ENCODE measurements at regions not wholly inside any gene's neighbourhood (a gene's known extent, or its start where the extent isn't known, plus 50 kb on each side); places are given as distances from the start of the nearest gene placed in this dataset.

- no peak for DNase-seq (ENCODE audit: low read depth)
- Histone ChIP-seq H3K27me3 (ENCODE audit: control insufficient read depth, insufficient read depth, low read length) (no peaks in the 10 kb centered on the region), H3K36me3 (ENCODE audit: control insufficient read depth, insufficient read depth, low read length) (no peaks in the 10 kb centered on the region), H3K4me3 (ENCODE audit: low read depth, low read length) (no peak overlapping the region)
- TF ChIP-seq, protein P1, sequence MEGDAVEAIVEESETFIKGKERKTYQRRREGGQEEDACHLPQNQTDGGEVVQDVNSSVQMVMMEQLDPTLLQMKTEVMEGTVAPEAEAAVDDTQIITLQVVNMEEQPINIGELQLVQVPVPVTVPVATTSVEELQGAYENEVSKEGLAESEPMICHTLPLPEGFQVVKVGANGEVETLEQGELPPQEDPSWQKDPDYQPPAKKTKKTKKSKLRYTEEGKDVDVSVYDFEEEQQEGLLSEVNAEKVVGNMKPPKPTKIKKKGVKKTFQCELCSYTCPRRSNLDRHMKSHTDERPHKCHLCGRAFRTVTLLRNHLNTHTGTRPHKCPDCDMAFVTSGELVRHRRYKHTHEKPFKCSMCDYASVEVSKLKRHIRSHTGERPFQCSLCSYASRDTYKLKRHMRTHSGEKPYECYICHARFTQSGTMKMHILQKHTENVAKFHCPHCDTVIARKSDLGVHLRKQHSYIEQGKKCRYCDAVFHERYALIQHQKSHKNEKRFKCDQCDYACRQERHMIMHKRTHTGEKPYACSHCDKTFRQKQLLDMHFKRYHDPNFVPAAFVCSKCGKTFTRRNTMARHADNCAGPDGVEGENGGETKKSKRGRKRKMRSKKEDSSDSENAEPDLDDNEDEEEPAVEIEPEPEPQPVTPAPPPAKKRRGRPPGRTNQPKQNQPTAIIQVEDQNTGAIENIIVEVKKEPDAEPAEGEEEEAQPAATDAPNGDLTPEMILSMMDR (IDR thresholded peaks at IDR 0.05; ENCODE audit: insufficient read depth, low read length, poor library complexity, severe bottlenecking): no peak
These were observed 419.4 kb downstream of the DCDC2C start for GRCh38 chr2:4122726-4123125.

DNA sequence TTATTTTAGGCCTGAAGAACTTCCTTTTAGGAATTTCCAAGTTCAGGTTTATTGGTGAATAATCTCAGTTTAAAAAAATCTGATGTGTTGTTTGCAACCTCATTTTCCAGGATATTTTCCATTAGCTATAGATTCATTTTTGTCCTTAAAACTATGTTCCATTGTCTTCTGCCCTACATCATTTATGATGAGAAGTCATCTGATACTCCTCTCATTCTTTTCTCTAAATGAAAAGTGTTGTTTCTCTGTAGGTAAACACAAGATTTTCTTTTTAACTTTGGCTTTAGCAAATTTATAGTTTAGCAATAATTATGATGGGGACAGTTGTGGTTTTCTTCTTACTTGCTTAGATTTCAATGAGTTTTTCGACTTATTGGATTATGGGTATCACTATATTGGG lies 427.3 kb downstream of the DCDC2C start:
- no peak overlapping the region for H3K4me3 ChIP-seq (ENCODE audit: low read depth, low read length)
- H3K27me3 ChIP-seq (ENCODE audit: control insufficient read depth, insufficient read depth, low read length): no peaks in the 10 kb centered on the region
- no peaks in the 10 kb centered on the region for H3K36me3 ChIP-seq (ENCODE audit: control insufficient read depth, insufficient read depth, low read length)
- DNase-seq (ENCODE audit: low read depth): no peak
- TF ChIP-seq, protein P1 (IDR thresholded peaks at IDR 0.05; ENCODE audit: insufficient read depth, low read length, poor library complexity, severe bottlenecking): no peak

DNA sequence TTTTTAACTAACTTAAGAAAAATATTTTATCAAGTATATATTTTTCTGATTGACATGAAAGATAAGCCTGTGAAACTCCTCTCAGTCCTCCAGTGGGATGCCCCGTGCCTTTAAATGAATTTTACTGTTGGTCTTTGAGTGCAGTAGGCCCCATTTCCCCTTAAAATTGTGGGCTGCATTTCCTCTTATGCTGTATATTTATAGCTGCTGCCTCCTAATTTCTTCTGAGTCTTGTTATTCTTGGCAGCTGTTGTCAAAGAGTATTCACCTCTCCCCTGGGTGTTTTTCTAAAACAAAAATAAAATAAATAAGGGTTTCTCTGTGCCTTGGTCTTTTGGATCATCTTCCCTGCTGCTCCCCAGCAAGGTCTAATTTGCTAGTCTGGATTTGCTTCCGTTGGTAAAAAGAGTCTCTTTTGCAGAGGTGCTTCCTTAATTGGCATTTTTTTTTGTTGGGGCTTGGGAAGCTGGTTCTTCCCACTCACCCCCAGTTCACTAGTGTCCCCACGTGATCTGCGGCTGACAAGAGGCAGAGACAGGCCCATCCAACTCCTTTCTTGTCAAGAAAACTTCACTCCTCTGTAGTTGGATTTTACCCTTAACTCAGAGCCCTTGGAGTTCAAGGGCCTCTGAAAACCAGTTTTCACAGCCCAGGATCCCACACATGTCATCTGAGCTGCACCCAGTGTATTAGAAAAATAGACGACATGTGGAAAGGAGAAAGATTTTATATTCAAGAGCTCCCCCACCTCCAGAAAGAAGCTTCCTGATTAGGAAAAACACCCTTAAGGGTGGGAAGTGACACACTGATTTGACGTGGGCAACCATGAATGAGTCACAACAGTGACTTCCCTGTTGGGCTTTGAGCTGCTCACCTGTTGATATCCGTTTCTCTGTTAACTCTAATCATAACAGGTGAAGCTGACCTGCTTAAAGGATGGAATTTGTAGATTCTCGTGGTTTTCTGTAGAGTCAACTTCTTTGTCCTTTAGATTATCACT lies 431.5 kb downstream of the DCDC2C start:
- no peak for DNase-seq (ENCODE audit: low read depth)
- Histone ChIP-seq H3K4me3 (ENCODE audit: low read depth, low read length) (no peak overlapping the region), H3K36me3 (ENCODE audit: control insufficient read depth, insufficient read depth, low read length) (no peaks in the 10 kb centered on the region), H3K27me3 (ENCODE audit: control insufficient read depth, insufficient read depth, low read length) (no peaks in the 10 kb centered on the region)
- TF ChIP-seq, protein P1 (IDR thresholded peaks at IDR 0.05; ENCODE audit: insufficient read depth, low read length, poor library complexity, severe bottlenecking): no peak

DNA sequence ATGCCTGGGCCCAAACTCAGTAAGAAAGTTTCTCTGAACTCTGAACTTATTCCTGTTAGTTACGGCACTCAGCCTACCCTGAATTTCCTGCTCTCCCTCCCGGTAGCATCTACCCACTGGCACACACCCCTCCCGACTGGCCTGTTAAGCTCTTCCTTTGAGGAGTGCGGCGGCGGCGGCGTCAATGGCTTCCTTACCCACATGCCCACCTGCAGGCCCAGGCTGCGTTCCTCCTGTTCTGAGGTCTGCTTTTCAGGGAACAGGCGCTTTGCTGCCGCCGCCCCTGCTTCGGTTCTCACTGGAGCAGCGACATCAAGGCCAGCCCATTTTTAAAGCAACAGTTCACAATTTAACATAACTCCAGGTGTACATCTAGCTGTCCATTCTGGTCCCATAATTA lies 432.4 kb downstream of the DCDC2C start:
- Histone ChIP-seq H3K4me3 (ENCODE audit: low read depth, low read length) (no peak overlapping the region), H3K36me3 (ENCODE audit: control insufficient read depth, insufficient read depth, low read length) (no peaks in the 10 kb centered on the region), H3K27me3 (ENCODE audit: control insufficient read depth, insufficient read depth, low read length) (no peaks in the 10 kb centered on the region)
- TF ChIP-seq, protein P1 (IDR thresholded peaks at IDR 0.05; ENCODE audit: insufficient read depth, low read length, poor library complexity, severe bottlenecking): no peak
- no peak for DNase-seq (ENCODE audit: low read depth)

GRCh38 chr2:4139316-4139715 lies 435.9 kb downstream of the DCDC2C start:
- no peak for DNase-seq (ENCODE audit: low read depth)
- H3K36me3 ChIP-seq (ENCODE audit: control insufficient read depth, insufficient read depth, low read length): no peaks in the 10 kb centered on the region
- no peaks in the 10 kb centered on the region for H3K27me3 ChIP-seq (ENCODE audit: control insufficient read depth, insufficient read depth, low read length)
- H3K4me3 ChIP-seq (ENCODE audit: low read depth, low read length): no peak overlapping the region
- TF ChIP-seq, protein P1 (IDR thresholded peaks at IDR 0.05; ENCODE audit: insufficient read depth, low read length, poor library complexity, severe bottlenecking): no peak
